NCI-H2081 treated with DMSO at 0.1 percent for 48 hours (cell line): ENCODE measurements at regions not wholly inside any gene's neighbourhood (a gene's known extent, or its start where the extent isn't known, plus 50 kb on each side); places are given as distances from the start of the nearest gene placed in this dataset.

Source experiments
- DNase-seq: peaks from one replicate; lab custom pipeline; 2025; lab: John Stamatoyannopoulos, UW

GRCh38 chr2:128368437-128369107 is 49.9 kb upstream of the HS6ST1 start:
- no peak for DNase-seq

GRCh38 chr2:128369108-128369555 is 50.5 kb upstream of the HS6ST1 start:
- no peak for DNase-seq

DNA sequence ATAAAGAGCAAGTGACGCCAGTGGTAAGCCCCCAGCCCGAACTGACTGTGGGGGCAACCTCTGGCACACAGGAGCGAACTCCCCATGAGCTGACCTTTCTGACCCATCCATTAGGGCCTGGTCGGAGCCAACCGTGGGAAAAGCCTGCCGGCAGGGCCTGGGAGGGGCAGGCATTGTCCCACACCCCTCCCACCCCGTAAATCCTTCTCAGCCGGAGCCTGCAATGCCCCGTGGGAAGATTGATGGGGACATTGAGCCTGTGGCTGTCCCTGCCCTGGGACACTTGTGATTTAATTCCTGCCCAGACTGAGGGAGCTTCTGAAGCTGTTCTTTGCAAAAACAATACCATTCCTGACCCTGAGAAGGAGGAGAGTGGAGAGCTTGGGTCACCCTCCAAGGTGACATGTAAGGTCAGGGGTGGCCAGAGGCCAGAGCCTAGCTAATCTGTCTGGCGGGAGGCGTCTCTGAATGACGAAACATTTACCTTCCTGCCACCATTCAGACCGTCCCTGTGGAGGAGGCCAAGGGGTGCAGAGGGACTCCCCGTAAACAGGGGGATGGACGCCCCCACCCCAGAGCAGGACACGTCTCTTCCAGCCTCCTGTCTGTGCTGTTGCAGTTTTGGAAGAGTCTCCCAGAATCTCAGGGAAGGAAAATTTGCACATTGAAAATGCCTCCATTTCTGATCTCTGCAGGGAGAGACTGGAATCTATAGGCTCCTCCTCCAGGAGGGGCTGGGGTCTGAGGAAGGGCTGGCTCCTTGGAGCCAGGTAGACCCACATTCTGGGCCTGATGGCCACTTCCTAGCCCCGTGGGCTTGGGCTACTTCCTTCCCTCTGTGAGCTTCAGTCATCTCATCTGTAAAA is 51.2 kb upstream of the HS6ST1 start:
- DNase-seq, result no peak

- DNase-seq, result no peak
Measured at GRCh38 chr2:128370468-128371247, 52.0 kb upstream of the HS6ST1 start.

- no peak for DNase-seq
Measured at GRCh38 chr2:128371248-128371630, 52.6 kb upstream of the HS6ST1 start.

- no peak for DNase-seq
Measured at GRCh38 chr2:128371648-128372345, 53.1 kb upstream of the HS6ST1 start.

DNA sequence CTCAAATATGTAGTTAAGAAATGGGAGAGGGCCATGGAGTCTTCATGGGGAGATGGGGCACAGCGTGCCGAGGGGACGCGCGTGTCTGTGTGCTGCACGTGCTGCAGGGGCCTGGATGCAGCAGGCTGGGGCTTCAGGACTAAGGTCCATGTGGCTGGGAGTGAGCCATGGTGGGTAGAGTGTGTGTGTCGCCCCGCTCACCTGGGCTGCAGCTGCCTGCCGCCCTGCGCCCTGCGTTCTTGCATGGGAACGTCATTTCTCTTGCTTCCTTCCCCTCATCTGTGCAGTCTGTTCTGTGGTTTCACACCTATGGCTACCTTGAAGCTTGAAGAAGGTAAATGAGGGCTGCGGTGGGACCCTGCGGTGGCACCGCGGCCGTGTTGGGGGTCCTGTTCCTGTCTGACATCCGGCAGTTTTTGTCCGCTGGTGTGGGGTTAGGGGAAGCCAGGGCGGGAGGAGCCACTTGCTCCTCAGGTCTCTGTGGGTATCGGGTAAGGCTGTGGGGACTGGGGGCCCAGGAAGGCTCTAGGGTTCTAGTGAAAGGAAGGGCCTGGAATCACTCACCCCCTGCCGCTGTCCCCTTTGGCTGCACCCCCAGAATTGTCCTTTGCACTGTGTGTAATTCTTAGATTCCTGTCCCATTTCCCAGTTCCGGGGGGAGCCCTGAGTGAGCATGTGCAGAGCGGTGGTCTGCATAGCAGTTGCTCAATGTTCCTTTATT is 54.1 kb upstream of the HS6ST1 start:
- DNase-seq, result no peak

GRCh38 chr2:128373451-128374000 is 54.9 kb upstream of the HS6ST1 start:
- no peak for DNase-seq

- no peak for DNase-seq
Measured at GRCh38 chr2:128374001-128374710, 55.5 kb upstream of the HS6ST1 start.

- no peak for DNase-seq
Measured at GRCh38 chr2:128374711-128375413, 56.2 kb upstream of the HS6ST1 start.

GRCh38 chr2:128375454-128375853 is 56.8 kb upstream of the HS6ST1 start:
- DNase-seq, result no peak

DNA sequence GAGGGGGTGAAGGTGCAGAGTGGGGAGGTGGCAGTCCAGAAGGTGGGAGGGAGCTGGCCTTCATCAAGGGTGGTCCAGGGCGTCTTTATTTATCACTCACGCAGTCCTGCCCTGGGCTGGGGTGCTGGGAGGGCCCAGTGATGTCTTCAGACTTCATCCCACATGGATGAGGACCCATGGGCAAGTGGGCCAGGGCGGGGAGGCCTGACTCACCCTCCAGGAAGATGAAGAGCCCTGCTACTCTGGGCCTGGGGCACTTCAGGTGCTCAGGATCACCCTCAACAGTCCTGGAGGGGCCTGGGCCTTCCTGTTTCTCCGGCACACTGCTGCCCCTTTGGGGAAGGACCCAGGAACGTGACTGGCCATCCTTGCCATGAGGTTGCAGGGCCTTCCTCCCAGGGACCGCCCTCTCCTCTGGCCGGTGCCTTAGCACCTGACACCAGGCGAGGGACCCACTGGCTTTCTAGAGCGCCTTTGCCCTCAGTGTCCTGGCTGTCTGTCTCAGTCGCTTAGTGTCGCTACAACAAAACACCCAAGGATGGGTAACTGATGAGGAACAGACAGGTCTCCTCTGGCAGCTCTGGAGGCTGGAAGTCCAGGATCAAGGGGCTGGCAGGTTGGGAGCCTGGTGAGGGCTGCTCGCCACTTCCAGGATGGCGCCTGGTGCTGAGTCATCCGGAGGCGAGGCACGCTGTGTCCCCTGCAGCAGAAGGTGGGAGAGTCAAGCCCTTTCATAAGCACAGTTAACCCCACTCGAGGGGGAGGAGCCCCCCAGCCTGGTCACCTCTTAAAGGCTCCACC is 57.8 kb upstream of the HS6ST1 start:
- no peak for DNase-seq

DNA sequence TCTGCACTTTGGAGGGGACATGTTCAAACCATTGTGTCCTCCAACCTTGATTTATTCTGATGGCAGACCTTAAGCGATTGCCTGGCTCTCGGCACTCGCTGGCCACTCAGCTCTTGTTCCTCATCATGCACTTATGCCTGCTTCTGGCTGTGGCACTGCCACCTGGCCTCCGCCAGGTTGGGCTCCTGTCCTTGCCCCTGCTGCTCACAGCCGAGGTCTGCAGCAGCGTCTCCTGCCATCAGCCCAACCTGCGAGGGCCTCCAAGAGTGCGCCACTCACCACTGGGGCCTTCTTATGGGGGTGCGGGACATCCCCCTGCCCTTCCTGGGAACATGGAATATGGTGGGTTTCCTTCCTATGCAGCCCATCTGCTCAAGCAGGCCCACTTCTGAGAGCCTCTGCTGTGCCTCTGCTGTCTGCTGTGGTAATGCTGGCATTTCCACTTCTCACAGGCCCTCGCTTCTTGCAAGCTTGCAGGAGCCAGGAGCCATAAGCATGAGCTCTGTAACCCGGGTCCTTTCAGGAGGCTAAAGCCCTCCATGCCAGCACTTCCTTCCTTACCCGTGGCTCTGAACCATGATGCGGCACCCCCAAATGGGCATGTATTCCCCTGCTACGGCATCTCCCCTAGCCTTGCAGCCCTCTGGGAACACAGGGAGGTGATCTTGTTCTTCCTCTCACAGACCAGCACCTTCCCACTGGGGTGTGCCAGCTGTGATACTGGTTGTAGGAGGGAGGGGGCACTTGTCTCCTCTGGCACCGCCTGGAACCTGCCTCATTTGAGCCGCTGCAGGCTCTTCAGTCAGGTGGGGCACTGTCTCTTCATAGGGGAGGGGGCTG is 58.6 kb upstream of the HS6ST1 start:
- no peak for DNase-seq

DNA sequence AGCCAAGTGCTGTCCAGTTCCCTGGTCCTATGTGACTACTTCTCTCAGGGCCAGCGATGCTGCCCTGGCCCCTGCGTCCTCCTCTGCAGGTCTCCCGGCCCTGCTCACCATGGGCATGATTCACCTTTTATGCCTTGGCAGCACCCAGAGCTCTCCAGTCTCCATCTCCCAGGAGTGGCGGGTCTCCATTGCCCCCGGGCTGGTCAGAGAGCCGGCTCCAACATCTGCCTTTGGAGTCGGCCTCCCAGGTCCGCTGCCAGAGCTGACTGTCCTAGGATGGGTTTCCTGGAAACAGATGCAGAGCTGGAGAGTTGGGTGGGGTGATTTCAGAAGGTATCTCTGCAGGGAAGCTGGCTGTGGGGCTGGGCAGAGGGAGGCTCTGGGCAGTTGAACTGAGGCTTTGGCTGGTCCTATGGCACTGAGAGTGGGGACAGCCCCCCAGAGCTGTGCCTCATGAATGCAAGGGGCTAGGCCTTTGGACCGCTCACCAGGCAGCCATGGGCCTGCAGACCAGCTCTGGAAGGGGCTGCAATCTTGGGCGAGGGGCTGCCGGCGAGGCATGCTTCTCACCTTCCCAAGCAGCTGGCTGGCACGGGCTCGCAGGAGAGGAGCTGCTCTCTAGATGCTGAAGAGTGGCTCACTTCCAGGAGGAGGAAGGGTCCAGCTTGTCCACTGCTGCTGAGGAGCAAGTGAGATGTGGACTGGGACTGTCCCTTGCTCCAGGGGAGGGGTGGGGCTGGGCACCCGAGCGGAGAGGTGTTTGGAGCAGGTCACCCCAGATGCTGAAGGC is 59.8 kb upstream of the HS6ST1 start:
- no peak for DNase-seq

GRCh38 chr2:128379021-128380015 is 60.6 kb upstream of the HS6ST1 start:
- no peak for DNase-seq
